Keratinocyte (primary cell): ENCODE measurements at regions not wholly inside any gene's neighbourhood (a gene's known extent, or its start where the extent isn't known, plus 50 kb on each side); places are given as distances from the start of the nearest gene placed in this dataset.
"Not testable (repeated sequence)": the region's sequence is repeated elsewhere in the genome, so short reads cannot be mapped to it uniquely, and the experiment has no call there.

Experiments used
- DNase-seq: peaks from one replicate; pipeline ENCODE4 v3.0.0-alpha.2; 2011; ENCODE audit warnings: low read depth, missing footprints, low spot score
- FAIRE-seq: peaks from 2 replicates; lab custom pipeline; 2011; peaks lifted over from hg19 to GRCh38; lab: Jason Lieb, UNC
- H2AFZ ChIP-seq: 2 replicates; pipeline ENCODE4 v1.6.0; 2012; ENCODE audit warnings: low read length, control low read depth, inconsistent platforms; ENCODE audit not compliant: control insufficient read depth
- H3K27ac ChIP-seq: 2 replicates; pipeline ENCODE4 v1.5.1; 2011; ENCODE audit warnings: low read length; ENCODE audit not compliant: control insufficient read depth, insufficient read depth
- H3K27me3 ChIP-seq: 3 replicates; pipeline ENCODE4 v1.6.0; 2011; ENCODE audit warnings: low read length; ENCODE audit not compliant: control insufficient read depth, insufficient read depth; ENCODE audit errors: extremely low read depth
- H3K36me3 ChIP-seq, 2 experiments: 2 replicates in 1 of 2; 3 replicates in 1 of 2; pipeline ENCODE4 v1.5.1; 2011; ENCODE audit warnings: low read length in 2 of 2, mild to moderate bottlenecking in 1 of 2; ENCODE audit not compliant: control insufficient read depth in 2 of 2, insufficient read depth in 2 of 2; ENCODE audit errors: extremely low read depth in 1 of 2
- H3K4me1 ChIP-seq: 3 replicates; pipeline ENCODE4 v1.5.1; 2011; ENCODE audit warnings: low read length; ENCODE audit not compliant: control insufficient read depth, insufficient read depth; ENCODE audit errors: extremely low read depth
- H3K4me2 ChIP-seq: 3 replicates; pipeline ENCODE4 v1.6.0; 2011; ENCODE audit warnings: low read depth, low read length; ENCODE audit not compliant: control insufficient read depth, insufficient read depth; ENCODE audit errors: extremely low read depth
- H3K4me3 ChIP-seq, 3 experiments: fragments of 200-600 bp in 1 of 3; sonication (generic) in 1 of 3; 2 replicates in 2 of 3; 3 replicates in 1 of 3; pipeline ENCODE4 v1.5.1; 2011 to 2016; ENCODE audit warnings: low read length in 3 of 3, mild to moderate bottlenecking in 3 of 3, control low read depth in 2 of 3, inconsistent platforms in 1 of 3, low read depth in 1 of 3, mixed read lengths in 1 of 3, mixed run types in 1 of 3, moderate library complexity in 1 of 3; ENCODE audit not compliant: control insufficient read depth in 2 of 3, insufficient read depth in 2 of 3; ENCODE audit errors: extremely low read depth in 1 of 3
- H3K79me2 ChIP-seq: 2 replicates; pipeline ENCODE4 v1.6.0; 2012; ENCODE audit warnings: low read length; ENCODE audit not compliant: control insufficient read depth, insufficient read depth
- H3K9ac ChIP-seq: 3 replicates; pipeline ENCODE4 v1.6.0; 2011; ENCODE audit warnings: low read length; ENCODE audit not compliant: control insufficient read depth, insufficient read depth; ENCODE audit errors: extremely low read depth
- H3K9me1 ChIP-seq: 3 replicates; pipeline ENCODE4 v1.6.0; 2011; ENCODE audit warnings: low read length; ENCODE audit not compliant: control insufficient read depth, insufficient read depth; ENCODE audit errors: extremely low read depth
- H3K9me3 ChIP-seq: 2 replicates; pipeline ENCODE4 v1.5.1; 2012; ENCODE audit warnings: low read depth, low read length; ENCODE audit not compliant: control insufficient read depth
- H4K20me1 ChIP-seq: 3 replicates; pipeline ENCODE4 v1.6.0; 2011; ENCODE audit warnings: low read length; ENCODE audit not compliant: control insufficient read depth, insufficient read depth; ENCODE audit errors: extremely low read depth
- dilution Hi-C: fragments of 300-500 bp; cut with MboI; formaldehyde crosslinking; loops from one replicate; pipeline ENCODE4 v1.7.0; 2020; ENCODE audit warnings: low sequenced_read_pairs; ENCODE audit not compliant: extremely low pct_ligation_motif_present

DNA sequence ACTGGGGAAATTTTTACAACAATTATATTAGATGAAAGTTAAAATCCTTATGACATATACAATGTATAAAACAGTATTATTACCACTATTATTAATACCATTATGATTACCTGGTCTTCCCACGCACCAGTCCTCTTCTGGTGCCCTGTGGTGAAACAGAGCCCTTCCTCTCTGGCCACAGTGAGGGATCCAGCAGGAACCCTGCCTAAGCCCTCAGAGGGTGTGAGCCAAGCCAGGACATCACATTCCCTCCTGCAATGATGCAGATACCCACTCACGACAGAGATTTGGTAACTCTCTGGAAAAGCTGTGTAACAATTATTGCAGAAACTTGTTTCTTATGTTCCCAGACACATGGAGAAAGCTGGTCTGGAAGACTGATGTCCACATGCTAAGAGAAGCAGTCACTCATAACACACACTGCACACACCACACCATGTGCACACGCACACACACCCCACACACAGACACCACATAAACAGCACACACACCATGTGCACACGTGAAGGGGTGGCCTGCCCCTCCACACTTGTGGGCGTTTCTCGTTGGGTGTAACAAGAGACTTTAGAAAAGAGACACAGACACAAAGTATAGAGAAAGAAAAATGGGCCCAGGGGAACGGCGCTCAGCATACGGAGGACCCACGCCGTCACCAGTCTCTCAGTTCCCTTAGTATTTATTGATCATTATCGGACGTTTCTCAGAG is 1373.8 kb upstream of the DEFB115 start:
- H3K4me3 ChIP-seq, H3K4me2 ChIP-seq, FAIRE-seq, DNase-seq, H3K27ac ChIP-seq, H3K9ac ChIP-seq, H4K20me1 ChIP-seq, H3K9me1 ChIP-seq, H3K4me1 ChIP-seq, H3K36me3 ChIP-seq, H3K79me2 ChIP-seq, H3K9me3 ChIP-seq, H3K27me3 ChIP-seq, H2AFZ ChIP-seq: not testable (repeated sequence)
- dilution Hi-C loops: loop anchor here (25.0 kb wide), 1 partner anchor 671 kb away; no protein-coding TSS in a partner anchor

DNA sequence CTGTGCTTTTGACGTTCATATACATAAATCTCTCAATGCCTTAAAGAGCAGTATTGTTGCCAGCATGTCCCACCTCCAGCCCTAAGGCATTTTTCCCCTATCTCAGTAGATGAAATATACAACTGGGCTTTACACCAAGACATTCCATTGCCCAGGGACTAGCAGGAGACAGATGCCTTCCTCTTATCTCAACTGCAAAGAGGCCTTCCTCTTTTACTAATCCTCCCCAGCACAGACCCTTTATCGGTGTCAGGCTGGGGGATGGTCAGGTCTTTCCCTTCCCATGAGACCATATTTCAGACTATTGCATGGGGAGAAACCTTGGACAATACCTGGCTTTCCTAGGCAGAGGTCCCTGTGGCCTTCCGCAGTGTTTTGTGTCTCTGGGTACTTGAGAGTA is 1373.1 kb upstream of the DEFB115 start:
- dilution Hi-C loops: loop anchor here (25.0 kb wide), 1 partner anchor 672 kb away; no protein-coding TSS in a partner anchor
- not testable (repeated sequence) for FAIRE-seq

DNA sequence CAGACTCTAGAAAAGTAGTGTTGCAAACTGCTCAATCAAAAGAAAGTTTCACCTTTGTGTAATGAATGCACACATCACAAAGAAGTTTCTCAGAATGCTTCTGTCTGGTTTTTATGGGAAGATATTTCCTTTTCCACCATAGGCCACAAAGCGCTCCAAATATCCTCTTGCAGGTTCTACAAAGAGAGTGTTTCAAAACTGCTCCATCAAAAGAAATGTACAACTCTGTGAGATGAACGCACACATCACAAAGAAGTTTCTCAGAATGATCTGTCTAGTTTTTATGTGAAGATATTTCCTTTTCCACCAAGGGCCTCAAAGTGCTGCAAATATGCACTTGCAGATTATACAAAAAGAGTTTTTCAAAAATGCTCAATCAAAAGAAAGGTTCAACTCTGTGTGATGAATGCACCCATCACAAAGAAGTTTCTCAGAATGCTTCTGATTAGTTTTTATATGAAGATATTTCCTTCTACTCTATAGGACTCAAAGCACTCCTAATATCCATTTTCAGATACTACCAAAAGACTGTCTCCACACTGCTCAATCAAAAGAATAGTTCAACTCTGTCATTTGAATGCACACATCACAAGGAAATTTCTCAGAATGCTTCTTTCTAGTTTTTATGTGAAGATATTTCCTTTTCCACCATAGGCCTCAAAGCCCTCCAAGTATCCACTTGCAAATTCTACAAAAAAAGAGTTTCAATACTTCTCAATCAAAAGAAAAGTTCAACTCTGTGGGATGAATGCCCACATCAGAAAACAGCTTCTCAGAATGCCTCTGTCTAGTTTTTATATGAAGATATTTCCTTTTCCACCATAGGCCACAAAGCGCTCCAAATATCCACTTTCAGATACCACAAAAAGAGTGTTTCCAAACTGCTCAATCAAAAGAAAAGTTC is 1371.9 kb upstream of the DEFB115 start:
- not testable (repeated sequence) for H3K36me3 ChIP-seq, H3K4me2 ChIP-seq, H3K4me3 ChIP-seq, H3K9me3 ChIP-seq, H3K9ac ChIP-seq, H3K27me3 ChIP-seq, DNase-seq, H3K27ac ChIP-seq, H4K20me1 ChIP-seq, H3K79me2 ChIP-seq, H3K4me1 ChIP-seq, H2AFZ ChIP-seq, FAIRE-seq, H3K9me1 ChIP-seq
- dilution Hi-C loops: loop anchor here (25.0 kb wide), 1 partner anchor 673 kb away; no protein-coding TSS in a partner anchor

More for the DNA sequence above, 1373.1 kb upstream of the DEFB115 start:
- H2AFZ ChIP-seq, H3K4me2 ChIP-seq, H3K4me3 ChIP-seq, H4K20me1 ChIP-seq, H3K36me3 ChIP-seq, DNase-seq, H3K9me3 ChIP-seq, H3K27ac ChIP-seq, H3K9ac ChIP-seq, H3K79me2 ChIP-seq, H3K9me1 ChIP-seq, H3K4me1 ChIP-seq, H3K27me3 ChIP-seq: not testable (repeated sequence)

DNA sequence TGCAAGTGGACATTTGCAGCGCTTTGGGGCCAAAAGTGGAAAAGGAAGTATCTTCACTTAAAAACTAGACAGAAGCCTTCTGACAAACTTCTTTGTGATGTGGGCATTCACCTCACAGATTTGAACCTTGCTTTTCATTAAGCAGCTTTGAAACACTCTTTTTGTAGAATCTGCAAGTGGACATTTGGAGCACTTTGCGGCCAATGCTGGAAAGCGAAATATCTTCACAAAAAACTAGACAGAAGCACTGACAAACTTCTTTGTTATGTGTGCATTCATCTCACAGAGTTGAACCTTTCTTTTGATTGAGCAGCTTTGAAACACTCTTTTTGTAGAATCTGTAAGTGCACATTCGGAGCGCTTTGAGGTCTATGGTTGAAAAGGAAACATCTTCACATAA is 1365.9 kb upstream of the DEFB115 start:
- not testable (repeated sequence) for H2AFZ ChIP-seq, H3K79me2 ChIP-seq, H3K9me1 ChIP-seq, H3K27ac ChIP-seq, H4K20me1 ChIP-seq, H3K9me3 ChIP-seq, H3K4me3 ChIP-seq, H3K9ac ChIP-seq, FAIRE-seq, H3K36me3 ChIP-seq, H3K4me2 ChIP-seq, DNase-seq, H3K4me1 ChIP-seq, H3K27me3 ChIP-seq
- dilution Hi-C loops: loop anchor here (25.0 kb wide), 1 partner anchor 679 kb away; no protein-coding TSS in a partner anchor
